Prostate gland (tissue), 2 donors: ENCODE measurements at regions not wholly inside any gene's neighbourhood (a gene's known extent, or its start where the extent isn't known, plus 50 kb on each side); places are given as distances from the start of the nearest gene placed in this dataset.

Experiments
- DNase-seq: peaks from one replicate; pipeline ENCODE4 v3.0.0-alpha.2; 2019; ENCODE audit warnings: low spot score
- H3K27ac ChIP-seq, 2 donors: fragments of 200-600 bp; sonication (generic); 2 replicates each; pipeline ENCODE4 v1.5.1; 2017 to 2019
- H3K27me3 ChIP-seq: fragments of 200-600 bp; sonication (generic); replicated peaks from 2 replicates; pipeline ENCODE4 v1.5.1; 2019; ENCODE audit not compliant: insufficient read depth
- H3K36me3 ChIP-seq, 2 donors: fragments of 200-600 bp; sonication (generic); 1 replicate in 1 of 2; 2 replicates in 1 of 2; pipeline versions ENCODE4 v1.5.1 to v1.8.1; 2017 to 2019
- H3K4me1 ChIP-seq: fragments of 200-600 bp; sonication (generic); replicated peaks from 2 replicates; pipeline ENCODE4 v1.5.1; 2019
- H3K4me3 ChIP-seq, 2 donors: fragments of 200-600 bp; sonication (generic); 2 replicates each; pipeline ENCODE4 v1.5.1; 2017 to 2019
- H3K9me3 ChIP-seq: fragments of 200-600 bp; sonication (generic); 2 replicates; pipeline ENCODE4 v1.5.1; 2017
- CTCF ChIP-seq, 4 experiments: fragments of 200-600 bp in 2 of 4; fragments of 450-650 bp in 2 of 4; sonication (generic) in 2 of 4; IDR thresholded peaks; 1 replicate in 3 of 4; 2 replicates in 1 of 4; pipeline ENCODE4 v1.5.1; 2016 to 2019; ENCODE audit warnings: antibody characterized with exemption in 4 of 4, mild to moderate bottlenecking in 2 of 4, moderate library complexity in 2 of 4
- POLR2A ChIP-seq: fragments of 450-650 bp; IDR thresholded peaks from one replicate; pipeline ENCODE4 v1.6.1; 2016; ENCODE audit warnings: antibody characterized with exemption, mild to moderate bottlenecking
- POLR2AphosphoS5 ChIP-seq: sonication (generic); formaldehyde crosslinking; IDR thresholded peaks from one replicate; pipeline ENCODE4 v1.6.1; 2017; ENCODE audit warnings: antibody characterized with exemption
- WGBS: methylation state at CpG from one replicate; pipeline ENCODE4 v1.1.5; 2018; 5-methylcytosine and 5-hydroxymethylcytosine counted together
- intact Hi-C: fragments of 100-400 bp; cut with DNase I; formaldehyde crosslinking; loops from one replicate; pipeline ENCODE4 v1.14.2; 2022

- Histone ChIP-seq H3K27ac (no peak overlapping the region), H3K4me3 (no peak overlapping the region), H3K9me3 (no peaks in the 10 kb centered on the region), H3K36me3 (no peaks in the 10 kb centered on the region), H3K4me1 (no peaks in the 10 kb centered on the region), H3K27me3 (no peaks in the 10 kb centered on the region)
- no peak for DNase-seq
- 72% methylated on average over 3 of the region's 3 CpGs for WGBS
- TF ChIP-seq CTCF (IDR thresholded peaks at IDR 0.05) = no peak
- no peak for TF ChIP-seq POLR2A
- TF ChIP-seq POLR2AphosphoS5 = no peak
- intact Hi-C loops = no loop called here
These were observed 291.0 kb upstream of the PPP2R3A start for GRCh38 chr3:135674508-135674907.

GRCh38 chr3:135678386-135678785 is 287.1 kb upstream of the PPP2R3A start:
- peak; percentile 17 for DNase-seq
- Histone ChIP-seq H3K27ac (no peak overlapping the region), H3K4me3 (no peak overlapping the region), H3K4me1 (no peaks in the 10 kb centered on the region), H3K36me3 (no peaks in the 10 kb centered on the region), H3K27me3 (no peaks in the 10 kb centered on the region), H3K9me3 (no peaks in the 10 kb centered on the region)
- intact Hi-C loops = no loop called here
- TF ChIP-seq CTCF (IDR thresholded peaks at IDR 0.05) = no peak
- TF ChIP-seq POLR2A = no peak
- TF ChIP-seq POLR2AphosphoS5 = peak; percentile 59
- WGBS = 39% methylated on average over 4 of the region's 4 CpGs

GRCh38 chr3:135688003-135688402 is 277.5 kb upstream of the PPP2R3A start:
- intact Hi-C loops = no loop called here
- no peak for TF ChIP-seq CTCF (IDR thresholded peaks at IDR 0.05)
- TF ChIP-seq POLR2A = no peak
- TF ChIP-seq POLR2AphosphoS5 = no peak
- WGBS = 86% methylated on average over 3 of the region's 3 CpGs

GRCh38 chr3:135690664-135691063 is 274.9 kb upstream of the PPP2R3A start:
- Histone ChIP-seq H3K27ac (no peak overlapping the region), H3K4me3 (no peak overlapping the region), H3K27me3 (no peaks in the 10 kb centered on the region), H3K4me1 (no peaks in the 10 kb centered on the region), H3K9me3 (no peaks in the 10 kb centered on the region), H3K36me3 (no peaks in the 10 kb centered on the region)
- DNase-seq = no peak
- intact Hi-C loops = no loop called here
- no peak for TF ChIP-seq POLR2A
- TF ChIP-seq POLR2AphosphoS5 = no peak
- no peak for TF ChIP-seq CTCF (IDR thresholded peaks at IDR 0.05)
- 62% methylated on average over 3 of the region's 3 CpGs for WGBS

More at GRCh38 chr3:135688003-135688402, 277.5 kb upstream of the PPP2R3A start:
- Histone ChIP-seq H3K4me1 (no peaks in the 10 kb centered on the region), H3K4me3 (no peak overlapping the region), H3K36me3 (no peaks in the 10 kb centered on the region), H3K27me3 (no peaks in the 10 kb centered on the region), H3K9me3 (no peaks in the 10 kb centered on the region), H3K27ac (no peak overlapping the region)
- no peak for DNase-seq

- TF ChIP-seq POLR2AphosphoS5 (no peak), CTCF (IDR thresholded peaks at IDR 0.05) (no peak), POLR2A (no peak)
These were observed 274.3 kb upstream of the PPP2R3A start for GRCh38 chr3:135691240-135691639.

More at GRCh38 chr3:135691240-135691639, 274.3 kb upstream of the PPP2R3A start:
- Histone ChIP-seq H3K27me3 (no peaks in the 10 kb centered on the region), H3K4me3 (no peak overlapping the region), H3K27ac (no peak overlapping the region), H3K9me3 (no peaks in the 10 kb centered on the region), H3K36me3 (no peaks in the 10 kb centered on the region), H3K4me1 (no peaks in the 10 kb centered on the region)
- intact Hi-C loops = no loop called here
- WGBS = 82% methylated on average over 1 of the region's 1 CpG
- DNase-seq = no peak
